ENCODE measurements at regions not wholly inside any gene's neighbourhood (a gene's known extent, or its start where the extent isn't known, plus 50 kb on each side); places are given as distances from the start of the nearest gene placed in this dataset.
A peak's percentile ranks its signal among the peaks of the same experiment; 100 is the strongest.

DNA sequence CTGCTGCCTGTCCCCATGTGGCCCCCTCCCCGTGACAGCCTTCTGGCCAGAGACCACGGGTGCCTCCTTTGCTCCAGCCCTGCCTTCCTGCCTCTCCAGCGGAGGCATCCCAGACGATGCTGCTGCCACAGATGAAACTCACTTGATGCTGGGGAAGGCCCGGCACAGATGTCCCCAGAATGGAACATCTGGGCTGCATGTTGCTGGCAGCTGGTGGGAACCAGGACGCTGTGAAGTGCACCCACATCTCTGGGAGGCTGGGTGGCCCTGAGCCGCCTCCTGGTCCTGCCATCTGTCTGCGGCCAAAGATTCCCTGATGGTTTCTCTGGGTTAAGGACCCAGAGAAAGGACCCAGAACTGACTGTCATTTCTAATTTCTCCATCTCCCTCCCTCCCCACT lies 51.9 kb upstream of the PTPRS start:
- no peak for DNase-seq

DNA sequence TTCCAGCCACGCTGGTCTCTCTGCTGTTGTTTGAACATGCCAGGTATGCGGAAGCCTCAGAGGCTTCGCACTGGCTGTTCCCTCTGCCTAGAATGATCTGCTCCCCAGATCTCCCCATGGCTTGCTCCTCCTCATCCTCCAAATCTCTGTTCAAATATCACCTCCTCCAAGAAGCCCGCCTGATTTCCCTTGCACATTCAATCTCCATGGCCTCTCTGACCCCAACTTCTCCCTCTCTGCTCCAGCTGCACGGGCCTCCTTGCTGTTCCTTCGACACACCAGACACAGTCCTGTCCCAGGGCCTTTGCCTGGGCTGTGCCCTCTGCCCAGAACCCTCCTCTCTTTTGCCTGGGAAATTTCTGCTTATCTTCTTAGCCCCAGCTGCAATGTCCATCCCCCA lies 52.5 kb upstream of the PTPRS start:
- DNase-seq, result no peak

DNA sequence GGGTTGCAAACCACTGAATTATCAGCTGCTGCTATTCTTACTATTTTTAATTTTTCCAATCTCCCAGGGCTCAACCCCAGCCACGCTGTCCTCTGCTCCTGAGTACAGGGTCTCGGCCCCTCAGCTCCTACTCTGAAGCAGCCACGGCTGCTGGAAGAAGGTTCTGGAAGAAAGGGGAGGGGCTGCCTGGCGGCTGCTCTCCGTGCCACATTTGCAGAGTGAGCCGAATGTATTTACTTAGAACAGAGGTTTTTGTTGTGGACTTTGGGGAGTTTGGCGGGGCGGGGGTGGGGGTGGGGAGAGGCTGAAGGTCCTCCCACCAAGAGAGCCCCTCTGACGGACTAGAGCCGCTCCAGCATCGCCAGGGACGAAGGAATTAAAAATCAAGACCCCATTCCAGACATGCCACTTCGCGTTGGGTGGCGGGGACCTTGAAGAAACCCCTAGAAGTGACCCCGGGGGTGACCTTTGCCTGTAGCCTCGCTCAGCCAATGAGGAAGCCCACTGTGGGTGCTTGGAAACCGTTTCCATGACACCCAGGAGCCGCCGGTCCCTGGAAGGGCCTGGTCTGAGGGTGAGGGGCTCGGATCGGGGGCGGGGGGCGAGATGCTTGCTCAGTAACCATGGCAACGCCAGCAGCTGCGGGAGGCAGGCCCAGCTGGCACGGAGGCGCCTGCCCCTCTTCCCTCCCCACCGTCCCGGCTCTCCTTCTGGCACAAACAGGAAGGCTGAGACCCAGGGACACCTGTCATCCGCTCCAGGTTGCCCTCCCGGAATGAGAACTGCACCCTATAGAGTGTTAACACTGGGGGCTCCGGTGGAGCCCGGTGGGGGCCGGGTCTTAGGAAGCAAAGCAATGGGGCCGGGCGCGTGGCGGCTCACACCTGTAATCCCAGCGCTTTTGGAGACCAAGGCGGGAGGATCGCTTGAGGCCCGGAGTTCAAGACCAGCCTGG lies 54.2 kb upstream of the PTPRS start:
- DNase-seq, result no peak

- DNase-seq, result no peak
These were observed 54.9 kb upstream of the PTPRS start for GRCh38 chr19:5395556-5395955.

DNA sequence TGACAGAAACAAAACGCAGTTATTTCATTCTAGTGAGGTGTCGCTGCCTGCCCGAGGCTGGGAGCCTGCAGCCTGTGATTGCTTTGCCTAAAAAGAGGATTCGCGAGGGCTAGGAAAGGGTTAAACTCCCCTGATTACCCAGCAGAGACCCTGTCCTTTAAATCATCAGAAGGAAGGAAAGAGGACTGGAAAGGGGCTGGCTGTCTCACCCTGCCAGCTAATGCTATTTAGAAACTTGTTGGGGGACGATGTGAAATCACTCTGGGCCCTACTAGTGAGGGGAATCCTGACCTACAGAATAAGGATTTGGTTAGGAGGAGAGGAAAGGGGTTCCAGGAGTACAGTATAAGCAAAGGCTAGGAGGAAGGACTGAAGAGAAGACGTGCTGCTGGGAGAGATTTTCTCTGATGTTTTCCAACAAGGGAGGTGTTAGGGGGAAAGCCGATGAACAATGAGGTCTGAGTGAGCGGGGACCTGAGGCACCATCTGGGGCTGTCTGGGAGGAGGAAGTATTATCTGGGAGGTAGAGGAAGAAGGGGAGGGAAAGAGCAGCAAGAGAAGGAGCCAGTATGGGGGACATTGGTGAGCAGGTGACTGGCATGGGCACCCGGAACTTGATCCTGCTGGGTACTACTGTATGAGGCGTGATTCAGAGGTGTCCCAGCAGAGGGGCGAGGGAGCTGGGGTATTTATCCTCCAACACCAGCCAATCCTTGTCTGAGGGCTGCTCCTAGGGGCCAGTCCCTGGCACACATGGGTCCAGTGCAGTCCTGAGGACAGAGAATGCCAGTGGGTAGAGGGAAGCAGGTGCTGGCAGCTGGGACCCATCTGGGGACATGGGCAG lies 55.7 kb upstream of the PTPRS start:
- no peak for DNase-seq

- no peak for DNase-seq
These were observed 56.4 kb upstream of the PTPRS start for GRCh38 chr19:5396963-5397362.

- DNase-seq, result no peak
These were observed 57.2 kb upstream of the ZNRF4 start for GRCh38 chr19:5397804-5398692.

DNA sequence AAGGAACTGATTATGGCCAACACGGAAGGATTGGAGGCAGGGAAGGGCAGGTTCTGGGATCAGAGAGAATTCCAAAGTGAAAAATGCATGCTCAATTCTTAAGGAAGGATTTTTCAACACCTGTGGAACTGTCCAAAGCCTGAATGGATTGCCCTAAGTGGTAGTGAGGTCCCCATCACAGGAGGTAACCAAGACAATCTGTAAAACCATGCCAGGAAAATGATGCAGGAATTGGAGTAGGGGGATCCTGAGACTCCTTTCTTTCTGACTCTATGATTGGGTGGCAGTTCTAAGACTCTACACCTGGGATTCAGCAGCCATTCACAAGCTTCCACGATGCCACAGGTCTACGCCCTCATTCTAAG lies 56.5 kb upstream of the ZNRF4 start:
- DNase-seq, result no peak

DNA sequence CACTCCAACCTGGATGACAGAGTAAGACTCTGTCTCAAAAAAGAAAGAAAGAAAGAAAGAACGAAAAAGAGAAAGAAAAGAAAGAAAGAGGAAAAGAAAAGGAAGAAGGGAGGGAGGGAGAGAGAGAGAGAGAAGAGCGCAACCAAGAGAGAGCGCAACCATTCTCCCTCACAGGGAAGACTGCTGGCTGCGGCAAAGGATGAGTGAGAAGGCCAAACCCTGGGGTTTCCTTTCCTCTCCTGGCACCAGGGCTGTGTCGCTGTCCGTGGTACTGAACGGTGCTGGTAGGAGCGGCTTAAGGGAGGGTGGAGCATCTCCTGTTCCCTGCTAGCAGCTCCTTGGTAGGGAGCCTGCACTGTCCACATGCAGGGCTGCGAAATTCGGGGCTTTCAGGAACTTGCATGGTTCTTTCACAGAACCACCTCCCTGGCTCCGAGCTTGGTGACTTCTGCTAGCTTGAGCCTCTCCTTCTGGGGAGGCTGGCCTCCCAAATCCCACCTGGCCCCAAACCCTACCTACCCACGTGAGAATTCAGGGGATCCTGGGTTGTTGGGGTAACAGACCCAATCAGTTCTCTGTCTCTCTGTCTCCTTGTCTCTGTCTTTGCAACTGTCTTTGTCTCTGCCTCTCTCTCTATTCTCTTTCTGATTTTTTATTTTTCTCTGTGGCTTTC lies 51.1 kb upstream of the ZNRF4 start:
- peak; percentile 56 for DNase-seq

All from stimulated activated CD4-positive, alpha-beta T cell treated with anti-CD3 and anti-CD28 coated beads, Interleukin-12 subunit alpha, Interleukin-12 subunit beta, amount 100 ng/mL, for 4 hours (primary cell).